ENCODE measurements at regions not wholly inside any gene's neighbourhood (a gene's known extent, or its start where the extent isn't known, plus 50 kb on each side); places are given as distances from the start of the nearest gene placed in this dataset.
"Not testable (repeated sequence)": the region's sequence is repeated elsewhere in the genome, so short reads cannot be mapped to it uniquely, and the experiment has no call there.

DNA sequence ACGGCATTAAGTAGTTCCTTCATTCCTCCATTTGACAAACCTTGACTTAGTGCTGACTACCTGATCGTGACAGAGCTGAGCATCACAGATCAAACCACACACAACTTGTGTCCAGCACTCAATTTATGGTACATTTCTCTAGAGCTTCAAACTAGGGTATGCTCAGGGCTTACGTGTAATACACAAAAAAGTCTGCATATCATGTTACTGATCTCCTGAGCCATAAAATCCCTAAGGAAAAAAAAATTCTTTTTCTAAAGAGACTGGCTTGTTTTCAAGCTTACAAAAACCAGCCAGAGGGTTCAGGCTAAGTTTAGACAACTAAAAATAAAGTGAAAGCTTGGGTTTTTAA, 88.0 kb upstream of the ALKAL2 start:
- no peak for DNase-seq (ENCODE audit: low read depth)

- DNase-seq (ENCODE audit: low read depth), result no peak
Measured at GRCh38 chr2:375270-375955, 87.5 kb upstream of the ALKAL2 start.

GRCh38 chr2:368386-368785, 80.5 kb upstream of the ALKAL2 start:
- DNase-seq (ENCODE audit: low read depth), result no peak

DNA sequence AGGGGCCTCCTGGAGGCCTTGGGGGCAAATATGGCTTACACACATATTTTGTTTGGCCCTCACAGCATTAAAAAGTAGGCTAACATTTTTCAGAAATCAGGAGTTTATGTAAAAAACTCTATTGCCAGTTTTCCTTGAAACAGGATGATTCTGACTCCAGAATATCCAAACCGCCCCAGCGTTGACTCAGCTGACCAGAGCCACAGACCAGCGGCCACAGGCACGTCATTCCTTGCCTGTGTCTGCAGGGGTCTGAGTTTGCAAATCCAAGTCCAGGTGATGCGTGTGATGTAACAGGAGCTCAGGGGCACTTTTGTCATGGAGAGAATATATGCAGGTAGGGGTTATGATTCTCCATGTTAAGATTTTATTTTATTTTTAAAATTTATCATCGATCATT, 79.4 kb upstream of the ALKAL2 start:
- DNase-seq (ENCODE audit: low read depth), result no peak

GRCh38 chr2:366706-367105, 78.8 kb upstream of the ALKAL2 start:
- no peak for DNase-seq (ENCODE audit: low read depth)

DNA sequence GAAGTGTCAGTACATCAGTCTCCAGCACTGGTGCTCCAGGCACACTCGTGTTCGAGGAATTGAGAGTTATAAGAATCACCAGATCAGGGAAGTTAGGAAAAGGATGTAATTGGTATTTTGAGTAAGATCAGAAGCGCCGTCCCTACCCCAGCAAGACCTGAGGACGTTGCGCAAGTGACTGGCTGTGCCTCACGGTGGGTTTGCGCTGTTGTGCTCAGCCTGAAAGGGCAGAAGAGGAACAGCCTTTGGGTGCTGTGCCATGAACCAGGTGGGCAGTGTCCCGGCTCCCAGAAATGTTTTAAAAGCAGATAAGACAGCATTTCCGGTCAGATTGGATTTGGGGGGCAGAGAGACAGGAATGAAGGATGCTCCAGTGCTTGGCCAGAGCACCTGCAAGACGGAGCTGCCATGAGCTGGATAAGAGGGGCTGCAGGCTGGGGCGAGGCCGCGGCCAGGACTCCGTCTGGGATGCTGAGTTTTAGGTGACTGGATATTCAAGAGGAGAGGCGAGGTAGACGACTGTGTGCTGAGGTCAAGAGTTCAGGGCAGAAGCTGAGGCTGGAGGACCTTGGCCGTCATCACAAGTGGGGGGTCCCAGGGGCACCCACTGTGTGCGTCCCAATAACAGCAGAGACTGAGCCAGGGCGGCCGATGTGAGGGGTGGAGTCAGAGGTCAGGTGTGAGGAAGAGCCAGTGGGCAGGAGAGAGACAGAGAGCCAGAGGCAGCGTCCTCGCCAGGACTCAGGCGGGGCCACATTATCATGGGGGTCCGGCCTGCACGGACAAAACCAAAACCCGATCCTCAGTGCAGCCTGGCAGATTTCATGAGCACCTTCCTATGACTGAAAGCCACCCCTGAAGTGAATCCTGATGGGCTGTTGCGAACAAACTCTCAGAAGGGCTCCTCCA, 77.7 kb upstream of the ALKAL2 start:
- no peak for DNase-seq (ENCODE audit: low read depth)

GRCh38 chr2:363824-364470, 76.1 kb upstream of the ALKAL2 start:
- DNase-seq (ENCODE audit: low read depth), result no peak

DNA sequence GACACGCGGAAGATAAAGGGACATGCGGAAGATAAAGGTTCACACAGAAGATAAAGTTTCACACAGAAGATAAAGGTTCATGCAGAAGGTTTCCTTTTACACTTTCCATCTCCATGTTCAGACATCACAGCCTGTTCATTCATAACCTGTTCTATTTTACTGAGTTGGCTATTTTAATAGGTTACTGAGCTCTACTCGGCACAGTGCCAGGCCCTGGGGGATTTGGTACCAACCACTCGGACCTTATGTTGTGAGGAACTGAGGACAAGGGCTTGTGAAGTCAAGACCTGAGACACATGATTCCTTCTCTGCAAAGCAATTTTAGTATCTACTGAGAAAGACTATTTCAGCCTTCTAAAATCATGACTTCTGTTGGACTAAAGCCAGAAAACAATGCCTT, 75.0 kb upstream of the ALKAL2 start:
- no peak for DNase-seq (ENCODE audit: low read depth)

GRCh38 chr2:360124-360523, 72.2 kb upstream of the ALKAL2 start:
- no peak for DNase-seq (ENCODE audit: low read depth)

- DNase-seq (ENCODE audit: low read depth), result no peak
Measured at GRCh38 chr2:359047-359446, 71.2 kb upstream of the ALKAL2 start.

- DNase-seq (ENCODE audit: low read depth), result no peak
Measured at GRCh38 chr2:357811-358210, 69.9 kb upstream of the ALKAL2 start.

- not testable (repeated sequence) for DNase-seq (ENCODE audit: low read depth)
Measured at GRCh38 chr2:356304-356703, 68.4 kb upstream of the ALKAL2 start.

DNA sequence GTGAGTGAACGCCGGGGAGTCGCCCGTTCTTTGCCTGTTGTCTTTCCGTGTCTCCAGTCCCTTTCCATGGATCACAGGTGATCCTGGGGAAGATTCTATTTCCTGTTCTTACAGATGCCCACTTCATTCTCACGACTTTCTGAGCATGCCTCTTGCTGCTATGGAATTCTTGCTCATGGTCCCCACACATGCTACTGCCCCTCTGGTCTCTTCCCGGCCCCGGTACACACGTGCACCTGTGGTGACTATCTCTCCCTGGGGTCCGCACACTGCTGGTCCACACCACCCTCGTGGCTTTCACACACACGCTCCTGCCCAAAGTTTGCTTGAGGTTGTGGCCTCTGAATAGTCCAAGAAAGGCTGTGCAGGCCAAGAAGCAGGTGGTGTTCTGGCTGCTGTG, 67.9 kb upstream of the ALKAL2 start:
- DNase-seq (ENCODE audit: low read depth), result no peak

GRCh38 chr2:352696-353095, 64.8 kb upstream of the ALKAL2 start:
- DNase-seq (ENCODE audit: low read depth), result no peak

- DNase-seq (ENCODE audit: low read depth), result no peak
Measured at GRCh38 chr2:349390-349789, 61.5 kb upstream of the ALKAL2 start.

GRCh38 chr2:348361-348916, 60.5 kb upstream of the ALKAL2 start:
- DNase-seq (ENCODE audit: low read depth), result no peak

DNA sequence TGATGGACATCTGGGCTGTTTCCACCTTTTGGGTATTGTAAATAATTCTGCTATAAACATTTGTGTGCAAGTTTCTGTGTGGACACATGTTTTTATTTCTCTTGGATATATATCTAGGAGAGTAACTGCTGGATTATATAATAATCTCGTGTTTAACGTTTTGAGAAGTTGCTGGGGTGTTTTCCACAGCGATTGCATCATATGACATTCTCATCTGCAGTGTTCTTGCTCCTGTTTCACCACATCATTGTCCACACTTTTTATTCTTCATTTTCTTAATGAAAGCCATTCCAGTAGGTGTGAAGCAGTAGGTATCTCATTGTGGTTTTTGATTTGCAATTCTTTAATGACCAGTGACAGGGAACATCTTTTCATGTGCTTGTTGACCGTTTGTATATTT, 56.9 kb upstream of the ALKAL2 start:
- DNase-seq (ENCODE audit: low read depth), result no peak

- DNase-seq (ENCODE audit: low read depth), result no peak
Measured at GRCh38 chr2:343355-343754, 55.5 kb upstream of the ALKAL2 start.

GRCh38 chr2:341912-342311, 54.0 kb upstream of the ALKAL2 start:
- no peak for DNase-seq (ENCODE audit: low read depth)

DNA sequence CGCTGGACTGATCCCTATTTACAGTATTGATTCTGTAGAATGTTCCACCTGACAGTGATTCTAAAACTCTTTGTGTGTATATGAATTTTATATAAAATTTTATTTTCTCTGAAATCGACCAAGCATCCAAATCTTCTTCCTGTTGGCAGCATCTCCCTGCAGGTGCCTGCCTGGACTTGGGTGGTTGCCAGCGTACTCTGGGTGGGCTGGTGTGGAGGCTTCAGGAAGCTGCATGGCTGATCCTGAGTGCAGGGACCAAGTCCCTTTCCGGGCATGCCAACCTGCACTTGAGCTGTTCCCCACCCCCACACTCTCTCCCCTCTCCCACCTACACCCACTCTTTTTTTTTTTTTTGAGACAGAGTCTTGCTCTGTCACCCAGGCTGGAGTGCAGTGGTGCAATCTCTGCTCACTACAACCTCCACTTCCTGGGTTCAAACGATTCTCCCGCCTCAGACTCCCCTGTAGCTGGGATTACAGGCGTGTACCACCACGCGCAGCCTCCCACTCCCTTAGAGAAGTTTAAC, 53.2 kb upstream of the ALKAL2 start:
- no peak for DNase-seq (ENCODE audit: low read depth)
